Progenitor cell of endocrine pancreas (in vitro differentiated cells): ENCODE measurements at regions not wholly inside any gene's neighbourhood (a gene's known extent, or its start where the extent isn't known, plus 50 kb on each side); places are given as distances from the start of the nearest gene placed in this dataset.

Experiments
- DNase-seq: peaks from one replicate; pipeline ENCODE4 v3.0.0; 2021; ENCODE audit warnings: low spot score; ENCODE audit not compliant: unreplicated experiment
- H3K27ac Mint-ChIP-seq: 2 replicates; pipeline ENCODE4 v1.8.0; 2021; ENCODE audit warnings: mild to moderate bottlenecking, moderate library complexity, mixed read lengths
- H3K27me3 Mint-ChIP-seq: 2 replicates; pipeline ENCODE4 v1.8.0; 2021; ENCODE audit warnings: mixed read lengths
- H3K36me3 Mint-ChIP-seq: 2 replicates; pipeline ENCODE4 v1.8.0; 2022; ENCODE audit warnings: mixed read lengths; ENCODE audit not compliant: insufficient read depth
- H3K4me1 Mint-ChIP-seq: 2 replicates; pipeline ENCODE4 v1.8.0; 2021; ENCODE audit warnings: low read depth, mixed read lengths
- H3K4me3 Mint-ChIP-seq: 2 replicates; pipeline ENCODE4 v1.8.0; 2021; ENCODE audit warnings: low read depth, mild to moderate bottlenecking, moderate library complexity, mixed read lengths
- H3K9me3 Mint-ChIP-seq: 2 replicates; pipeline ENCODE4 v1.8.0; 2021; ENCODE audit warnings: low read depth, mixed read lengths
- TF ChIP-seq, protein P1 (sequence below): fragments of 200-600 bp; sonication (generic); IDR thresholded peaks from one replicate; pipeline ENCODE4 v1.5.0; 2021; ENCODE audit warnings: antibody characterized with exemption, mild to moderate bottlenecking; ENCODE audit not compliant: unreplicated experiment

DNA sequence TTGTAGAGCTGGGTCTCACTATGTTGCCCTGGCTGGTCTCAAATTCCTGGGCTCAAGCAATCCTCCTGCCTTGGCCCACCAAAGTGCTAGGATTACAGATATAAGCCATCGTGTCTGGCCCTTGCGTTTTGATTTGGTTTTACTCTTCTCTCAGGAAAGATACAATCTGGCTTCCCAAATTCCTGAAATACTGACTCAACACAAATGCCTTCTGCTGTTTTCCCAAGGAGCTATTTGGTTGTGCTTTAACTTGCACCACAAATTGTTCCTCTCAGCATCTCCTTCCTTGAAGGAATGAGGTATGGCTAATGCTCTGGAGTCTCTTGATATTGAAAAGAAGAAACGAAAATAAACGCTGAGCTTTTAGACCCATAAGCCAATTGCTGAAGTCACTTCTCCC is 110.0 kb upstream of the PAX6 start:
- no peak overlapping the region for H3K4me3 Mint-ChIP-seq
- H3K36me3 Mint-ChIP-seq: no peaks in the 10 kb centered on the region
- H3K4me1 Mint-ChIP-seq: no peaks in the 10 kb centered on the region
- no peak for DNase-seq
- no peak overlapping the region for H3K27ac Mint-ChIP-seq
- no peaks in the 10 kb centered on the region for H3K9me3 Mint-ChIP-seq
- TF ChIP-seq, protein P1, sequence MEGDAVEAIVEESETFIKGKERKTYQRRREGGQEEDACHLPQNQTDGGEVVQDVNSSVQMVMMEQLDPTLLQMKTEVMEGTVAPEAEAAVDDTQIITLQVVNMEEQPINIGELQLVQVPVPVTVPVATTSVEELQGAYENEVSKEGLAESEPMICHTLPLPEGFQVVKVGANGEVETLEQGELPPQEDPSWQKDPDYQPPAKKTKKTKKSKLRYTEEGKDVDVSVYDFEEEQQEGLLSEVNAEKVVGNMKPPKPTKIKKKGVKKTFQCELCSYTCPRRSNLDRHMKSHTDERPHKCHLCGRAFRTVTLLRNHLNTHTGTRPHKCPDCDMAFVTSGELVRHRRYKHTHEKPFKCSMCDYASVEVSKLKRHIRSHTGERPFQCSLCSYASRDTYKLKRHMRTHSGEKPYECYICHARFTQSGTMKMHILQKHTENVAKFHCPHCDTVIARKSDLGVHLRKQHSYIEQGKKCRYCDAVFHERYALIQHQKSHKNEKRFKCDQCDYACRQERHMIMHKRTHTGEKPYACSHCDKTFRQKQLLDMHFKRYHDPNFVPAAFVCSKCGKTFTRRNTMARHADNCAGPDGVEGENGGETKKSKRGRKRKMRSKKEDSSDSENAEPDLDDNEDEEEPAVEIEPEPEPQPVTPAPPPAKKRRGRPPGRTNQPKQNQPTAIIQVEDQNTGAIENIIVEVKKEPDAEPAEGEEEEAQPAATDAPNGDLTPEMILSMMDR: no peak
- H3K27me3 Mint-ChIP-seq: no peaks in the 10 kb centered on the region

DNA sequence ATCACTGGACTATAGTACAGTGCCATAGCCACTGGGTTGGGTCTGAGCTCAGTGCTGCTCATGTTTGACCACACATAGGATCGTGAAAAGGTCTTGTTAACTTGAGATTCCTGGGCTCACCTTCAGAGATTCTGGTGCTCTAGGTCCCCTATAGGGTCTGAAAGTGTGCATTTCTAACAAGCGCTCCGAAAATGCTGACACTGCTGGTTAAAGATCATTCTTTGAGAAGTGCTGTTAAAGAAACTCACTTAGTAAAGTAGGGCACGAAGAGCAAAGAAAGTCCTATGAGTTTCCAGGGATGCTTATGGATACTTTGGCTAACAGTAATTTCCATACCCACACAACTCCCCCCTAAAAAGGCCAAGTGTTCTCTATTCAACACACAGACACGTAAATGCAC is 108.1 kb upstream of the PAX6 start:
- DNase-seq: no peak
- Mint-ChIP-seq H3K9me3 (no peaks in the 10 kb centered on the region), H3K36me3 (no peaks in the 10 kb centered on the region), H3K4me1 (no peaks in the 10 kb centered on the region), H3K27ac (no peak overlapping the region), H3K4me3 (no peak overlapping the region), H3K27me3 (peaks cover 2% of the 10 kb centered on the region)
- TF ChIP-seq, protein P1: no peak

DNA sequence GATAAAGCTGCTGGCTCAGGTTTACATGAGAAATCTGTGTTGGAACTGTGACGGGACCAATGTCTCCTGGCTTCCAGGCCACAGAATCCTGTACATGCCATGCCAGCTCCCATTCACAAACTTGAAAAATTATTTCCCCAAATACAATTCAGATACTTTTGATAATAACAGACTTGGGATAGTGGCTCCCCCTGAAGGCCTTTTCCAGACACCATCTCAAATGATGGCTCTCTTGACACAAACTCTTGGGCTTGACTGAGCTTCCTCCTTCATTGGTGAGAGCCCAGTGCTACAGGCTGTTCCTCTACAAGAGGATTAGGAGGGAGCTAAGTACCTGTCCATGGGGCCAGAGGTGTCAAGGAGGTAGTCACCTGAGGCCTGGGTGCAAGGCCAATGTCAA is 104.7 kb upstream of the PAX6 start:
- H3K27ac Mint-ChIP-seq: no peak overlapping the region
- no peaks in the 10 kb centered on the region for H3K4me1 Mint-ChIP-seq
- H3K36me3 Mint-ChIP-seq: no peaks in the 10 kb centered on the region
- no peaks in the 10 kb centered on the region for H3K9me3 Mint-ChIP-seq
- H3K27me3 Mint-ChIP-seq: peaks cover 4% of the 10 kb centered on the region
- no peak overlapping the region for H3K4me3 Mint-ChIP-seq
- TF ChIP-seq, protein P1: no peak
- no peak for DNase-seq

DNA sequence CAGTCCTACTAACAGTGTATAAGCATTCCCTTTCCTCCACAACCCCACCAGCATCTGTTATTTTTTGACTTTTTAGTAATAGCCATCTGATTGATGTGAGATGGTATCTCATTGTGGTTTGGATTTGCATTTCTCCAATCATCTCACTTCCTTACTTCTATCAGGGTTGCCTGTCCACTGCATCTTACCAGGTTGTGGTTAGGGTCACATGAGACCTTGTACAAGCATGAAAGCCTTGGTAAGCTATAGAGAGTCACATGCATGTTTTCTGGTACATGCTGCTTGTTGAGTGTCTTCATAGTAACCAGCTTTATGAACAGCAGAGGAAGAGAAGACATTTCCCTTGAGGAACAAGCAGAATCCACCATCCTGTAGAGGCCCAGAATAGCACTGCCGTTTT is 102.9 kb upstream of the PAX6 start:
- no peaks in the 10 kb centered on the region for H3K4me1 Mint-ChIP-seq
- no peak overlapping the region for H3K4me3 Mint-ChIP-seq
- no peaks in the 10 kb centered on the region for H3K36me3 Mint-ChIP-seq
- no peak for DNase-seq
- no peak overlapping the region for H3K27ac Mint-ChIP-seq
- H3K27me3 Mint-ChIP-seq: peaks cover 4% of the 10 kb centered on the region
- TF ChIP-seq, protein P1: no peak
- no peaks in the 10 kb centered on the region for H3K9me3 Mint-ChIP-seq

DNA sequence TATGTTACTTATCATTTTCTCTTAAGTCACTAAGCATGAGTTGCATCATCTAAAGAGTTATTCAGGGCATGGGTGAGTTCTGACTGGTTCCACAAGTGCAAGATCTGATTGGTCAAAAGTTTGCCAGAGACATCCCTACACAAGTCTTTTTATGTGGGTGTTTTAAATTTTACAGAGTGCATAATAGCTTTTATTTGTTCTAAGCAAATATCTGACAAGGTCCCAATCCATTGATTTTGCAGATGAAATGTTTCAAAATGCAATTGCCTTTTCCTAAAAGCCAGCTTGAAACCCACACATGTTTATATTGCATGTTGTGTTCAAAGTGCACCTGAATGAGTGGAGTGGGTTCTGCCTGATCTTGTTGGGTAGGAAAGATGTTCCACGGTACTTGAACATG is 101.7 kb upstream of the PAX6 start:
- Mint-ChIP-seq H3K9me3 (no peaks in the 10 kb centered on the region), H3K36me3 (no peaks in the 10 kb centered on the region), H3K27me3 (peaks cover 4% of the 10 kb centered on the region)

More for the DNA sequence above, 101.7 kb upstream of the PAX6 start:
- TF ChIP-seq, protein P1: no peak
- Mint-ChIP-seq H3K4me3 (no peak overlapping the region), H3K4me1 (no peaks in the 10 kb centered on the region), H3K27ac (no peak overlapping the region)
- no peak for DNase-seq
